Peyer's patch (tissue), 4 donors: ENCODE measurements at regions not wholly inside any gene's neighbourhood (a gene's known extent, or its start where the extent isn't known, plus 50 kb on each side); places are given as distances from the start of the nearest gene placed in this dataset.

Experiments
- CTCF ChIP-seq, 6 experiments: fragments of 450-650 bp in 4 of 6; fragments of 200-600 bp in 2 of 6; sonication (generic) in 1 of 6; IDR thresholded peaks; one replicate each; pipeline ENCODE4 v1.5.1; 2017 to 2019; ENCODE audit warnings: antibody characterized with exemption in 6 of 6, mild to moderate bottlenecking in 3 of 6, moderate library complexity in 1 of 6
- POLR2A ChIP-seq, 2 donors: fragments of 450-650 bp; IDR thresholded peaks; one replicate each; pipeline ENCODE4 v1.5.1; 2017; ENCODE audit warnings: antibody characterized with exemption in 2 of 2, mild to moderate bottlenecking in 2 of 2, moderate library complexity in 2 of 2

GRCh38 chr3:28122227-28122626 lies 119.2 kb upstream of the CMC1 start:
- TF ChIP-seq CTCF (IDR thresholded peaks at IDR 0.05) (no peak), POLR2A (IDR thresholded peaks at IDR 0.05) (no peak)
